ENCODE measurements at regions not wholly inside any gene's neighbourhood (a gene's known extent, or its start where the extent isn't known, plus 50 kb on each side); places are given as distances from the start of the nearest gene placed in this dataset.

GRCh38 chr21:15152591-15152990, 87.8 kb upstream of the NRIP1 start:
- no peak for DNase-seq

- DNase-seq: no peak
Measured at GRCh38 chr21:15159382-15160020, 94.7 kb upstream of the NRIP1 start.

- DNase-seq: no peak
Measured at GRCh38 chr21:15160136-15160535, 95.3 kb upstream of the NRIP1 start.

- no peak for DNase-seq
Measured at GRCh38 chr21:15162921-15163320, 98.1 kb upstream of the NRIP1 start.

- no peak for DNase-seq
Measured at GRCh38 chr21:15164273-15164672, 99.5 kb upstream of the NRIP1 start.

- DNase-seq: no peak
Measured at GRCh38 chr21:15164678-15165303, 100.0 kb upstream of the NRIP1 start.

- no peak for DNase-seq
Measured at GRCh38 chr21:15170614-15171013, 105.8 kb upstream of the NRIP1 start.

- DNase-seq: no peak
Measured at GRCh38 chr21:15171546-15171945, 106.7 kb upstream of the NRIP1 start.

- DNase-seq: no peak
Measured at GRCh38 chr21:15172963-15173362, 108.2 kb upstream of the NRIP1 start.

GRCh38 chr21:15174923-15175322, 110.1 kb upstream of the NRIP1 start:
- no peak for DNase-seq

GRCh38 chr21:15182731-15183130, 117.9 kb upstream of the NRIP1 start:
- DNase-seq: no peak

GRCh38 chr21:15183813-15184257, 119.0 kb upstream of the NRIP1 start:
- no peak for DNase-seq

GRCh38 chr21:15190412-15190811, 125.6 kb upstream of the NRIP1 start:
- no peak for DNase-seq

- no peak for DNase-seq
Measured at GRCh38 chr21:15190837-15191236, 126.0 kb upstream of the NRIP1 start.

- DNase-seq: no peak
Measured at GRCh38 chr21:15191342-15191741, 126.5 kb upstream of the NRIP1 start.

- DNase-seq: no peak
Measured at GRCh38 chr21:15192243-15192642, 127.4 kb upstream of the NRIP1 start.

- DNase-seq: no peak
Measured at GRCh38 chr21:15193937-15194336, 129.1 kb upstream of the NRIP1 start.

- DNase-seq: no peak
Measured at GRCh38 chr21:15195104-15195503, 130.3 kb upstream of the NRIP1 start.

- no peak for DNase-seq
Measured at GRCh38 chr21:15195768-15196167, 131.0 kb upstream of the NRIP1 start.

GRCh38 chr21:15197696-15198095, 132.9 kb upstream of the NRIP1 start:
- no peak for DNase-seq

- DNase-seq: no peak
Measured at GRCh38 chr21:15199414-15200383, 134.9 kb upstream of the NRIP1 start.

- no peak for DNase-seq
Measured at GRCh38 chr21:15203740-15204139, 138.9 kb upstream of the NRIP1 start.

- DNase-seq: no peak
Measured at GRCh38 chr21:15204140-15204969, 139.6 kb upstream of the NRIP1 start.
